Fibroblast of villous mesenchyme (primary cell): ENCODE measurements at regions not wholly inside any gene's neighbourhood (a gene's known extent, or its start where the extent isn't known, plus 50 kb on each side); places are given as distances from the start of the nearest gene placed in this dataset. TPM values are rescaled to one million over a fixed set of nuclear protein-coding genes. Genes with fewer than 3 reads are reported as not detected.

ENCODE experiments used
- small RNA-seq: library from RNA; depleted of rRNA; stranded (forward); fragments of <200 nt; gene quantifications from one replicate; pipeline ENCODE3, GENCODE V24; 2012

Small RNA genes in the stretch of these regions (small RNA-seq; reads per million reads assigned to genes)
- gene RF00012 (0.28 reads per million), gene RNA5SP62 (not detected), gene RNA5SP63 (not detected), gene RNU5F-6P (not detected)
